Transverse colon (tissue), 4 donors: ENCODE measurements at regions not wholly inside any gene's neighbourhood (a gene's known extent, or its start where the extent isn't known, plus 50 kb on each side); places are given as distances from the start of the nearest gene placed in this dataset.

Source experiments
- DNase-seq: peaks from one replicate; pipeline ENCODE4 v3.0.0-alpha.2; 2019
- H3K27ac ChIP-seq, 4 donors: fragments of 200-600 bp; sonication (generic); 2 replicates each; pipeline ENCODE4 v1.5.1; 2016 to 2018; ENCODE audit warnings: inconsistent platforms in 4 of 4
- H3K27me3 ChIP-seq: fragments of 200-600 bp; sonication (generic); 2 replicates; pipeline ENCODE4 v1.5.1; 2017; ENCODE audit warnings: inconsistent platforms
- H3K36me3 ChIP-seq, 4 donors: fragments of 200-600 bp; sonication (generic); 2 replicates each; pipeline ENCODE4 v1.5.1; 2017 to 2019; ENCODE audit warnings: inconsistent platforms in 4 of 4
- H3K4me1 ChIP-seq, 4 donors: fragments of 200-600 bp; sonication (generic); 2 replicates each; pipeline ENCODE4 v1.5.1; 2017 to 2020; ENCODE audit warnings: inconsistent platforms in 4 of 4
- H3K4me3 ChIP-seq, 4 donors: fragments of 200-600 bp; sonication (generic); 1 replicate in 1 of 4; 2 replicates in 3 of 4; pipeline versions ENCODE4 v1.5.1 to v1.6.1; 2017 to 2019; ENCODE audit warnings: inconsistent platforms in 4 of 4
- H3K9me3 ChIP-seq, 2 donors: fragments of 200-600 bp; sonication (generic); 2 replicates each; pipeline ENCODE4 v1.5.1; 2017 to 2019; ENCODE audit warnings: inconsistent platforms in 2 of 2
- EP300 ChIP-seq: sonication (generic); formaldehyde crosslinking; IDR thresholded peaks from one replicate; pipeline ENCODE4 v1.6.1; 2017; ENCODE audit warnings: antibody characterized with exemption, low read depth
- POLR2A ChIP-seq: fragments of 450-650 bp; IDR thresholded peaks from one replicate; pipeline ENCODE4 v1.6.1; 2016; ENCODE audit warnings: antibody characterized with exemption, mild to moderate bottlenecking, moderate library complexity
- POLR2AphosphoS5 ChIP-seq, 3 donors: sonication (generic); formaldehyde crosslinking; IDR thresholded peaks; one replicate each; pipeline ENCODE4 v1.6.1; 2016; ENCODE audit warnings: antibody characterized with exemption in 3 of 3
- WGBS, 2 donors: methylation state at CpG; one replicate each; pipeline ENCODE4 v1.1.5; 2018; ENCODE audit warnings: low coverage in 1 of 2; 5-methylcytosine and 5-hydroxymethylcytosine counted together
- in situ Hi-C, 4 donors: fragments of 200-750 bp; cut with MboI; loops; one replicate each; pipeline versions ENCODE4 v1.15.0 to v1.15.1; 2017; ENCODE audit warnings: low sequenced_read_pairs in 3 of 4, low pct_ligation_motif_present in 1 of 4, low pct_unique_long_range_greater_than_20kb in 1 of 4
- intact Hi-C: fragments of 100-400 bp; cut with DNase I; formaldehyde crosslinking; loops from one replicate; pipeline ENCODE4 v1.15.1; 2023; ENCODE audit warnings: low total_unique reads
- TF ChIP-seq, protein P1 (sequence below), 5 experiments: fragments of 200-600 bp in 3 of 5; fragments of 450-650 bp in 2 of 5; sonication (generic) in 3 of 5; IDR thresholded peaks; 1 replicate in 2 of 5; 2 replicates in 3 of 5; pipeline ENCODE4 v1.5.1; 2016 to 2017; ENCODE audit warnings: antibody characterized with exemption in 5 of 5, inconsistent platforms in 3 of 5, mild to moderate bottlenecking in 2 of 5, moderate library complexity in 1 of 5

DNA sequence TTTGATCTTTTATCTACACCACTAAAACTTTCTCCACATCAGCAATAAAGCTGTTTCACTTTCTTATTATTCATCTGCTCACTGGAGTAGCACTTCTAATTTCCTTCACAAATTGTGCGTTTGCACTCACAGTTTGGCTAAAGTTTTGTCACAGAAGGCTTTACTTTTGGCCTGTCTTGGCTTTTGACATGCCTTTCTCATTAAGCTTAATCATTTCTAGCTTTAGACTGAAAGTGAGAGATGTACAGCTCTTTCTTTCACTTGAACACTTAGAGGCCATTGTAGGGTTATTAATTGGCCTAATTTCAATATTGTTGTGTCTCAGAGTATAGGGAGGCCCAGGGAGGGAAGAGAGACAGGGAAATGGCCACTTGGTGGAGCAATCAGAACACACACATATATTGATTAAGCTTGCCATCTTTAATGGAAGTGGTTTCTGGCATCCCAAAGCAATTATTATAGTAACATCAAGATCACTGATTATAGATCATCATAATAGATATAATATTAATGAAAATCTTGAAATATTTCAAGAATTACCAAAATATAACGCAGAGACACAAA, 512.5 kb downstream of the ETV1 start:
- 80 to 87% methylated on average over 2 of the region's 2 CpGs for WGBS, 2 donors
- intact Hi-C loops: no loop called here

DNA sequence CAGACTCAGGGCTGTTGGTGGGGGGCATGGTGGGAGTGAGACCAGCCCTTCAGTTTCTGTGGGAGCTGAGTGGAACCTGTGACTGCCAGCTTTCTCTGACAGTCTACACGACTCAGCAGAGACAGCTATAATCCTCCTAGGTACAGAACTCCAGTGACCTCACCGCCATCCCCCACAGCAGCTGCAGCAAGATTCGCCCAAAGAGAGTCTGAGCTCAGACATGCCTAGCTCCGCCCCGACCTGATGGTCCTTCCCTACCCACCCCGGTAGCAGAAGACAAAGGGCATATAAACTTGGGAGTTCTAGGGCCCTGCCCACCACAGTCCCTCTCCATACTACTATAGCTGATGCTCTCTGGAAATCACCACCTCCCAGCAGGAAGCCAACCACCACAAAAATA, 500.1 kb downstream of the ETV1 start:
- no peak for TF ChIP-seq POLR2A
- TF ChIP-seq, protein P1, sequence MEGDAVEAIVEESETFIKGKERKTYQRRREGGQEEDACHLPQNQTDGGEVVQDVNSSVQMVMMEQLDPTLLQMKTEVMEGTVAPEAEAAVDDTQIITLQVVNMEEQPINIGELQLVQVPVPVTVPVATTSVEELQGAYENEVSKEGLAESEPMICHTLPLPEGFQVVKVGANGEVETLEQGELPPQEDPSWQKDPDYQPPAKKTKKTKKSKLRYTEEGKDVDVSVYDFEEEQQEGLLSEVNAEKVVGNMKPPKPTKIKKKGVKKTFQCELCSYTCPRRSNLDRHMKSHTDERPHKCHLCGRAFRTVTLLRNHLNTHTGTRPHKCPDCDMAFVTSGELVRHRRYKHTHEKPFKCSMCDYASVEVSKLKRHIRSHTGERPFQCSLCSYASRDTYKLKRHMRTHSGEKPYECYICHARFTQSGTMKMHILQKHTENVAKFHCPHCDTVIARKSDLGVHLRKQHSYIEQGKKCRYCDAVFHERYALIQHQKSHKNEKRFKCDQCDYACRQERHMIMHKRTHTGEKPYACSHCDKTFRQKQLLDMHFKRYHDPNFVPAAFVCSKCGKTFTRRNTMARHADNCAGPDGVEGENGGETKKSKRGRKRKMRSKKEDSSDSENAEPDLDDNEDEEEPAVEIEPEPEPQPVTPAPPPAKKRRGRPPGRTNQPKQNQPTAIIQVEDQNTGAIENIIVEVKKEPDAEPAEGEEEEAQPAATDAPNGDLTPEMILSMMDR (IDR thresholded peaks at IDR 0.05): no peak
- no peak for TF ChIP-seq POLR2AphosphoS5 (IDR thresholded peaks at IDR 0.05)
- no peak for TF ChIP-seq EP300
- no peaks in the 10 kb centered on the region for H3K36me3 ChIP-seq
- in situ Hi-C loops: no loop called here
- H3K4me1 ChIP-seq: no peaks in the 10 kb centered on the region
- 65% methylated on average over 6 of the region's 6 CpGs; no CpG with 5 or more reads in 1 of the 2 donors for WGBS, 2 donors
- intact Hi-C loops: no loop called here
- H3K9me3 ChIP-seq: no peaks in the 10 kb centered on the region
- DNase-seq: no peak
- no peak overlapping the region for H3K4me3 ChIP-seq
- no peak overlapping the region for H3K27ac ChIP-seq
- H3K27me3 ChIP-seq: no peaks in the 10 kb centered on the region

More for the DNA sequence above, 512.5 kb downstream of the ETV1 start:
- no peak for TF ChIP-seq POLR2A
- Histone ChIP-seq H3K27ac (no peak overlapping the region), H3K4me1 (no peaks in the 10 kb centered on the region), H3K9me3 (no peaks in the 10 kb centered on the region), H3K4me3 (no peak overlapping the region), H3K27me3 (no peaks in the 10 kb centered on the region), H3K36me3 (no peaks in the 10 kb centered on the region)
- in situ Hi-C loops: no loop called here
- no peak for DNase-seq

DNA sequence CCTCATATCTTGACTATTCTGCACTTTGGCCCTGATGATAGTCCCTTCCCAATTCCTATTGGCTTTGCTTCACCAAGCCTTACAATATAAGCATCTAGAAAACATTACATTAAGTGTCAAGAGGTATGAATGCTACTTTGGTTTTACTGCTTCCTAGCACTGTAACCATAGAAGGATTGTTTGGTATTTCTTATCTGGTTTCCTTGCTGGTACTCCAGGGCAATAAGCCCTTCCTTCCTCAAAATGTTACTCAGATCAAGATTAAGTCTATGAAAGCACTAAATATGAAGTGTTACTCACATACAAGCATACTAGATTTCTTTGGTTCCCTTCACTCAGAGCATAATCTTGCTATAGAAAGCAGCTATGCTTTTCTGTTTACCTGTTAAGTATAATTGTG, 492.5 kb downstream of the ETV1 start:
- Histone ChIP-seq H3K4me3 (no peak overlapping the region), H3K27ac (no peak overlapping the region), H3K4me1 (no peaks in the 10 kb centered on the region), H3K36me3 (no peaks in the 10 kb centered on the region), H3K27me3 (no peaks in the 10 kb centered on the region), H3K9me3 (no peaks in the 10 kb centered on the region)
- in situ Hi-C loops: no loop called here
- intact Hi-C loops: no loop called here
- TF ChIP-seq POLR2A: no peak
- TF ChIP-seq EP300: no peak
- TF ChIP-seq POLR2AphosphoS5 (IDR thresholded peaks at IDR 0.05): no peak
- TF ChIP-seq, protein P1 (IDR thresholded peaks at IDR 0.05): no peak
- DNase-seq: no peak

DNA sequence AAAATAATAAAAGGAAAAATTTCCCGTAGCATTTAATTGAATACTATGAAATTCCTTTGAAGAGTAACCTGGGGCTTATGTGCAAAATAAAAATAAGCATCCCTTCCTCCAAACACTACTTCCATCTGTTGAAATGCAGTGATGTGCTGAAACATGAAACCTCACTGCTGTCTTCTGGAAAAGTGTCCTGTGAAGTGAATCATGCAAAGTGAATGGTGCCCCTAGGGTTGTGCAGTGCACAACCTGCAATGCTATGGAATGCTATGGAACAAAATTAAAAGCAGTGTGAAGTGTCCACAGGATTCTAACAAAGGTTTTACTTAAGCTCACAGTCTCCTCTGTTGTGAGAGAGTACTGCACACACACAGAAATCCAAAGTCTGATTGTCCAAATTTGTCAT, 480.9 kb downstream of the ETV1 start:
- TF ChIP-seq, protein P1 (IDR thresholded peaks at IDR 0.05): no peak
- no peak for TF ChIP-seq EP300
- no peak for TF ChIP-seq POLR2A
- TF ChIP-seq POLR2AphosphoS5 (IDR thresholded peaks at IDR 0.05): no peak
- intact Hi-C loops: no loop called here
- 22 to 79% methylated on average over 1 of the region's 1 CpG for WGBS, 2 donors
- Histone ChIP-seq H3K27ac (no peak overlapping the region), H3K27me3 (no peaks in the 10 kb centered on the region), H3K4me3 (no peak overlapping the region), H3K4me1 (no peaks in the 10 kb centered on the region), H3K9me3 (no peaks in the 10 kb centered on the region), H3K36me3 (no peaks in the 10 kb centered on the region)
- no peak for DNase-seq
- in situ Hi-C loops: no loop called here

DNA sequence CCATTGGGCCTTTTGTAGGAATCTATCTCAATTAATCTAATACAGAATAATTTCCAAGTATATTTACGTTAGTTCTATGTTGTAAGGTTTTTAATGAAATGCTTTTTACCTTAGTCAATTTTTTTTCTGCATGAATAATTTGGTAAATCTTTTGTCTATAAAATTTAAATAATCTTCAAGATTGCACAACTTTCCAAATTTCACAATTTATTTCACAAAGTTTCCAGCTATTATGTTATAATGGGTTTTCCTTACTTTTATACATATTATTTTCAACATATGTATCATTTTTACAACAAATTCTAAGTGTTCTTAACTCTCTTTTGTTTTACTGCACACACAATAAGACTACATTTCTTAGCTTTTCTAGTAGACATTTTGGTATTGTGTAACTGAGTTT, 470.7 kb downstream of the ETV1 start:
- TF ChIP-seq POLR2A: no peak
- Histone ChIP-seq H3K4me3 (no peak overlapping the region), H3K4me1 (no peaks in the 10 kb centered on the region), H3K36me3 (no peaks in the 10 kb centered on the region), H3K27ac (no peak overlapping the region), H3K27me3 (no peaks in the 10 kb centered on the region), H3K9me3 (no peaks in the 10 kb centered on the region)
- 84 to 92% methylated on average over 1 of the region's 1 CpG for WGBS, 2 donors
- intact Hi-C loops (no loop called here), in situ Hi-C loops (no loop called here)
- no peak for DNase-seq
